HG03045 (cell line): ENCODE measurements at regions not wholly inside any gene's neighbourhood (a gene's known extent, or its start where the extent isn't known, plus 50 kb on each side); places are given as distances from the start of the nearest gene placed in this dataset.

Source experiments
- ATAC-seq: cut with Tn5 transposase; IDR thresholded peaks from one replicate; pipeline ENCODE4 v1.9.1; 2021; ENCODE audit warnings: mild to moderate bottlenecking, moderate library complexity; ENCODE audit not compliant: unreplicated experiment

DNA sequence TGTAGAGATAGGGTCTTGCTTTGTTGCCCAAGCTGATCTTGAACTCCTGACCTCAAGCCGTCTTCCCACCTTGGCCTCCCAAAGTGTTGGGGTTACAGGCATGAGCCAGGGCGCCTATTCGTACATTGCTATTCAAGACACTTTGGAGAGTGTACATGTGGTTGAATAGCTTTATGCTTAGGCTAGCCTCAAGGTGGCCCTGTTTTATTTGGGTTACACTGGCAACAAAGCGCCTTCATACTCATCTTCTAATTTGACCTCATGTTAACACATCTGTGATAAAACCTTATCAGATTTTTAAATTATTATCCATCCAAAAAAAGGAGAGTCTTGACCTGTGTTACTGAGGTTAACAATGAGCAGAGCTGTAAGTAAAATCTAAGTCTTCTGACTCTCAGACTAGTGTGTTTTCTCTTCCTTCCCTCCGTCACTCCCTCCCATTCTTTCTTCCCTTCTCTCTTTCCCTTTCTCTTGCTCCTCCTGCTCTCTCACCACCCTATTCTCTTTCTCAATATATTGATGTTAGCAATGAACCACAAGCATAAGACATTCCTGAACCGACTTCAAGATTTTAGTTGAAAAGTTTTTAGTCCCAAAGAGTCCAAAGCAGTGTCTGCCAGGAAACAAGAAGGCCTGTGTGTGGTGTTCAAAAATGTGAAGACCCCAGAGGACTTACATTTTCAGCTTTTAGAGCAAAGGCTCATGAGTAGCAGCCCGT is 603.7 kb upstream of the CFAP20DC start:
- ATAC-seq: no peak

GRCh38 chr3:59644479-59645402 is 594.9 kb upstream of the CFAP20DC start:
- no peak for ATAC-seq

GRCh38 chr3:59641169-59641899 is 591.5 kb upstream of the CFAP20DC start:
- no peak for ATAC-seq

- ATAC-seq: no peak
These were observed 583.1 kb upstream of the CFAP20DC start for GRCh38 chr3:59632760-59633573.

- ATAC-seq: no peak
These were observed 581.7 kb upstream of the CFAP20DC start for GRCh38 chr3:59631482-59631881.

DNA sequence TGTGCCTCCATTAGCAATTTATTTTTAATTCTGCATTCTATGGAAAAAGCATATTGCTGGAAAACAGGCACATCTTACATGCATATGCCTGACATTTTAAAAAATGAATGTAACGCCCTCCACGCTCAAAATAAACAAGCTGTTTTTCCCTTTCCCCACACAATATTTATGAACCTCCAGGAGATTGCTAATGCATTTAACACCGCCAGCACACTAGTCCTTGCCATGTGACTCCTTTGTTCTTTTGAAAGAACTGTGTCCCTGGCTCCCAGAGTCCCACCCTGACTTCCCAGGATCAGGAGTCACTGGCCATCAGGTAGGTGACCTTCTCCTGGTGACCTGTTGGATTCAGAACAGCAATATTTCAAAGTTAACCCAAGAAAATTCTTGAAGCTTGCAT is 571.2 kb upstream of the CFAP20DC start:
- ATAC-seq: no peak

GRCh38 chr3:59620325-59620724 is 570.5 kb upstream of the CFAP20DC start:
- ATAC-seq: no peak

DNA sequence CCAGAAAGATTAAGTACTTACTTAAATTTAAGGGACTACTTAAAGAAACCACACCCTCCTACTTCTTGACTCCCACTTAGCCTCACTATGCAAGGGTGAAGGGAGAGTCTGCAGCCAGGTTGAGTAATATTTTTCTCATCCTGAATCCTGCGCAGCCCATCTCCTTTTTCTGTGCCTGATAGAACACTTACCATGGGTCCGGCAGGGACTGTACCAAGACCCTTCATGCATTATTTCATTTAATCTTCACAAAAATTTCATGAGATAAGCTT is 562.6 kb upstream of the CFAP20DC start:
- no peak for ATAC-seq

DNA sequence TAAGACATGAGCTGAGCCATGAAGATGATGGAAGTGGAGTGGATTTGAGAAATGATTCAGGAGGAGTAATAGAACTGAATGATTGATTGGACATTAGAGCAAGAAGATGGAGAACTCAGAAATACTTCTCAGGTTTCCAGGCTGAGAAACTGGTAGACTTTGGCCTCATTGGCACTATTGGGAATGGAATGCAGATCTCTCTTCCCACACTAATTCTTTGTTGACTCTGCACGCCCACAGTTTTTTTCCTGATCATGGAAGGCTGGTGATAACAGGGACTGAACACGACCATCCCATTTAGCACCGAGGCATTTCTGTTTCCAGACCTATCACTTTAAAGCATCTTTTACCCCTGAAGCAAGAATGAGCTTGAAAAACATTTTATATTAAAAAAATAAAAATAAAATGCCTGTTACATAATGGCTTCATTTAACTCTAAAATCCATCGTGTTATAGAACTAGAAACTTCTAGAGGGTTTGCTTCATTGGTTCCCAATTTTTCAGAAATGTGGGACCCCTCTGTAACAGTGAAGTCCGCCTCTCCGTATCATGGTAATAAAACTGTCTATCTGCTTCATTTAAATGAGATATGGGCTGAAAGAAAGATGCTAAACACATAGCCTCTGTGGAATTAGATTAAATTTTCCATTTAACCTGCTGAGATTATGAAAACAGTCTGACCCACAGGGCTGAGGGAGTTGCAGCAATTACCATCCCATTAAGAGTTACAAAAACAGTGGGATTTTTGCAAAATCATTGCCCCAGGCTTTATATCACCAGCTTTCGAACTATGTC is 562.0 kb upstream of the CFAP20DC start:
- ATAC-seq: no peak

DNA sequence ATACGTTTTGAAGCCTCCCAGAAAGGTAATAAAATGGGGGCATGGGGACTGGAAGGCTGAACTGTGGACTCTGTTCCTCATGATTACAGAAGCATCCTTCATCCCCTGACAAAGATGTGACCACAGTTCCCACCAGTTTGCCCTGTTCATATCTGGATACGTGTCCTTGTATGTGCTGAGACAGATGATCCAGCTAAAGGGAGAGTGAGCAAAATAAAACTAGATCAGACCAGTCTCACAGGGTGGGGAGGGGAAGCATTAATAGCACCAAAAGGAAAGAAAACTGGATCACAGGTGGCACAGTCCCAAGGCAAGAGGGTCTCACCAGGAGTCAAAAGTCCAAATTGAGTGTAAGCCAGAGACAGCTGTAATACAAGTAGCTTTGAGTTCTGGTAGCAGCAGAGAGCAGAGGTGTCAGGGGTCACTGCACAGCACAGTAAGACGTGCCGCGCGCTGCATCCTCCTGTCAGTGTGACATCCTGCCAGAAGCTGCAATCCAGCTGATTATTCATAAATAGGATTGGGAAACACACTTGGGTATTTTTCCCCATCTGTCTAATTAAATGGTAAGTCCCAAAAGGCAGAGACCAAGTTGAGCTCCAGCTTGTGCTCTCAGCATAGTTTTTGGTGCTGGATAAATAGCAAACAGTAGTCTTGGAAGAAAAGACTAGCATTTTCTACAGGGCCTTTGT is 560.0 kb upstream of the CFAP20DC start:
- ATAC-seq: no peak

DNA sequence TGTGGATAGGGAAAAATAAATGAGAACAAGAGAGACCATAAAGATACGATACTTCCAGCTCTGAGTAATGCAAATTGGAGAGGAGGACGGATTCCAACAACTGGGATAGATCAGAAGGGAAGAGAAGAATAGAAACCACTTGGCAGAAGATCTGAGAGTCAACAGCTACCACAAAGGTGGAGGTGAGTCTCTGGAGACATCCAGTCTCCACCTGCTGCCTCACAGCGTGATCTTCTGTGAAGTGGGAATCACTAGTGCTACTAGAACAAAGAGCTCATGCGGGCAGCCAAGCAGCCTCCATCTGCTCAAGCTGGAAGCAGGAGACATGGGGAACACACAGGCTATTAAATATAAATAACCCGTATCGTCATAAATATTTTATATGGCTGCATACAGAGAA is 558.5 kb upstream of the CFAP20DC start:
- no peak for ATAC-seq

DNA sequence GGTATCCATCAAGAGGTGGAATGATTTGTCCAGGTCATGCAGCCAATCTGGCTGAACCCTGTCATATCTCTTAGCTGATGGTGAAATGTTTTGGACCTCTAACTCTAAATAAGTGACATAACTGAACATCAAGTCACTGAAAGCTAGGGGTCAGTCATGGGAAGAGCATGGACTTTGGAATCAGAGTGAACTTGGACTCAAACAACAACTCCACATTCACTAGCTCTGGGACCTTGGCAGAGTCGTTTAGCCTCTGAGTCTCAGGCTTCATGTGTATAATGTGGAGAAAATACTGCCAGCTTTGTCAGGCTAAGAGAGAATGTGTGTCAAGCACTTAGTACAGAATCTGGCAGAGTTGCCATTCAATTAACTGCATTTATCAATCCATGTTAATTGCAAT is 557.8 kb upstream of the CFAP20DC start:
- ATAC-seq: no peak

DNA sequence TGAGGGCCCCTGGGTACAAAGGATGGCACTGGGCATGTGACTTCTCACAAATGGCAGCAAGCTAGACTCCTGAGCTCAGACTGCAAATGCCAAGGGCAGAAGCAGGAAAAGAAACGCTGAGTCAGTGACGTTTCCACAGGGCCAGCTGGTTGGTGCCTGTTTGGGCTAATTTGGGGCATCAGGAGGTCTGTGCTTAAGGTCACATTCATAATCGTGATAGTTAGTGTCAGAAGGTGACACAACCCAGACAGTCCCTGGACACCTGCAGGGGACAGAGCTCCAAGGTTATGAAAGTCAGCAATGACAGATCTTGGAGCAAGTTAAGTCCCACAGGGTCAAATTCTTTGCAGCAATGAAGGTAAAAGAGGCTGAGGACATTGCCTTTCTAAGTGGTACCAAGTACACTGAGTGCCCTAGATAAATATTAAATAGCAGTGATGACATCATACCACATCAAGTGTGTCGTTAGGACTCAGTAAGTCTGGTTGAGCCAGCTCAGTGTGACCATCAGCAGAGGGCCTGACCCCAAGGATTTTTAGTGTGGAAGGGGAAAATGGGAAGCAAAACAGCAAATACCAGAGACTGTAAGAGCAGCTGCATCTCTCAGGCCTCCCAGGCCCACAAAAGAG is 556.9 kb upstream of the CFAP20DC start:
- ATAC-seq: no peak

DNA sequence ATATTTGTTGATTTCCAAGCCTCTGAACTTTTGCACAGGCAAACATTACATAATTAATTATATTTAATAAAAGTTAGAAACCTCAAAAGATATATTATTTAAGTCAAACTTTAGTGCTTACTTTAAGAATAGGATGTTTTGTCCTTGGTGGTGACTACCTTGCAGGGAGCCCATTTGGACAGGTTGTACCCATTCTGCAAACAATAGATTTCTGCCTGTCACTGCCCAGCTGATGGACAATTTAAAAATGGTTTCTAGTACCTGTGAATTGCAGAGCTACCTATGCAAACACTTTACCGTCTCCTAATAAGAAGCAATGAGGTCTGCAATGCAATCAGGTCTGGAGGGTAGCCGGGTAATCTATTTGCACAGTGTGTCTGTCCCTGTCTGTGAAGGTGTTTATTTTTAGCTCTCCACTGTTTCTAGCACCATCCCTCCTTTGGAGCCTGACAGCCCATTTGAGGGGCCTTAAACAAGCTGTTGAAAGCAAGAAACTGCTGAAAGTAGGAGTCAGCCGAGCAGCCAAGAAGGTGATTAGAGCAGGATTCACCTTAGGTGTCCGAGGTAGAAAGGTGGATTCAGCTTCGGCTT is 556.2 kb upstream of the CFAP20DC start:
- no peak for ATAC-seq

- no peak for ATAC-seq
These were observed 555.5 kb upstream of the CFAP20DC start for GRCh38 chr3:59605318-59605717.

- no peak for ATAC-seq
These were observed 551.7 kb upstream of the CFAP20DC start for GRCh38 chr3:59601486-59601885.

DNA sequence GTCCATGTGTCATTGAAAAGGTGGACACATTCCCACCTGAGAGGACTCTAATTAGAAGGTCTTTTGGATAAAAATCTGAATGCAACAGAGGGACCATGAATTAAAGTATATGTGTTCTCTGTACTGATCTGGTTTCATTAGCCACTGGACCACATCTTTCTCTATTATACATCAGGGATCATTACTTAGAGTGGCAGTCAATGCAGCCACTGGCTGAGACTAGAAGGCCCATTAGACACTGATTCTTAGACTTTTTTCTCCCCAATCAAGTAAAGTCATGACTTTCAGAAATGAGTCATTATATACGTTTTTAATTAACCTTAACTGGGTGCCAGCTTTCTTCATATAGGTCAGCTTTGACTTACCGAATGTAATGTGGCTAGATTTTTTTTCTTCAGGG is 550.8 kb upstream of the CFAP20DC start:
- no peak for ATAC-seq

GRCh38 chr3:59596741-59597140 is 546.9 kb upstream of the CFAP20DC start:
- ATAC-seq: no peak

DNA sequence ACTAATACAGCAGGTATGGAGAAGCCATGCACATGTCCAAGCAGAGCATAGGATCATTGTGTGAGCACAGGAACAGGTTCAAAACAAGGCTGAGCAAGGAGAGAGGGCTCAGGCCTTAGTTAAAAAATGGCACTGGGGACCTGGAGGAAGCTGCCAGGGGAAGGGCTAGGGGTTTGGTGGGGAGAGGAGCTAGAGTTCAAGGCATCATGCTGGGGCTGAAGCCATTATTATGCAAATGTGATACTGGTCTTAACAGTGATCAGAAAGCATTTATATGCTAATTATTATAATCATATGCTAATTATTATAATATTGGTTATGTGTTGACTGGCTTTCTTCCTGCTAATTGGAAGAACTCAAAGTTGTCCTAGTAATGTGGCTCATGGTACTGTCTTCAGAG is 546.0 kb upstream of the CFAP20DC start:
- no peak for ATAC-seq
